H1 (cell line): ENCODE measurements at regions not wholly inside any gene's neighbourhood (a gene's known extent, or its start where the extent isn't known, plus 50 kb on each side); places are given as distances from the start of the nearest gene placed in this dataset.

ENCODE experiments used
- CTCF ChIA-PET: fragments of 300-600 bp; sonication (Branson Sonifier 250); formaldehyde crosslinking; loops from one replicate; lab custom pipeline; 2021; ENCODE audit not compliant: partially characterized antibody; lab: Charles Lee
- POLR2A ChIA-PET: fragments of 300-600 bp; sonication (Branson Sonifier 250); formaldehyde crosslinking; loops from one replicate; lab custom pipeline; 2021; ENCODE audit warnings: inconsistent platforms; ENCODE audit not compliant: partially characterized antibody; lab: Charles Lee
- DNase-seq, 2 experiments: peaks; one replicate each; pipeline versions ENCODE4 v3.0.0 to v3.0.0-alpha.2; 2010 to 2022; ENCODE audit warnings: low spot score in 2 of 2, low read depth in 1 of 2, mixed read lengths in 1 of 2
- FAIRE-seq: peaks from 2 replicates; lab custom pipeline; 2011; peaks lifted over from hg19 to GRCh38; lab: Jason Lieb, UNC
- H2AFZ ChIP-seq: 2 replicates; pipeline ENCODE4 v1.8.1; 2012; ENCODE audit warnings: low read length, inconsistent platforms
- H2AK5ac ChIP-seq: 2 replicates; pipeline ENCODE4 v1.6.1; 2013; ENCODE audit warnings: low read depth, low read length
- H2BK120ac ChIP-seq: replicated peaks from 2 replicates; pipeline ENCODE3; 2013; ENCODE audit warnings: low read depth, low read length, inconsistent platforms
- H2BK12ac ChIP-seq: 2 replicates; pipeline ENCODE4 v1.6.1; 2013; ENCODE audit warnings: low read depth, low read length
- H2BK15ac ChIP-seq: 2 replicates; pipeline ENCODE4 v1.6.1; 2013; ENCODE audit warnings: low read length
- H2BK20ac ChIP-seq: 2 replicates; pipeline ENCODE4 v1.6.1; 2013; ENCODE audit warnings: low read length
- H2BK5ac ChIP-seq: 2 replicates; pipeline ENCODE4 v1.6.1; 2013; ENCODE audit warnings: low read depth, low read length
- H3K14ac ChIP-seq: 2 replicates; pipeline ENCODE4 v1.6.1; 2013; ENCODE audit warnings: inconsistent platforms; ENCODE audit not compliant: insufficient read length
- H3K18ac ChIP-seq: 2 replicates; pipeline ENCODE4 v1.6.1; 2013; ENCODE audit warnings: low read length; ENCODE audit errors: extremely low read depth
- H3K23ac ChIP-seq: 2 replicates; pipeline ENCODE4 v1.6.1; 2013; ENCODE audit warnings: inconsistent platforms; ENCODE audit not compliant: insufficient read length
- H3K23me2 ChIP-seq: 2 replicates; pipeline ENCODE4 v1.6.1; 2013; ENCODE audit warnings: low read depth, low read length
- H3K27ac ChIP-seq: 2 replicates; pipeline ENCODE4 v1.6.1; 2011; ENCODE audit warnings: low read depth, low read length, inconsistent platforms
- H3K27me3 ChIP-seq, 4 experiments: replicated peaks in 1 of 4; 1 replicate in 1 of 4; 2 replicates in 3 of 4; pipeline versions ENCODE4 v1.6.1 to v1.8.1; 2011 to 2013; ENCODE audit warnings: low read length in 3 of 4, mild to moderate bottlenecking in 3 of 4, inconsistent platforms in 2 of 4, mixed read lengths in 2 of 4, moderate library complexity in 1 of 4; ENCODE audit not compliant: control insufficient read depth in 3 of 4, insufficient read depth in 3 of 4; ENCODE audit errors: extremely low read depth in 1 of 4
- H3K36me3 ChIP-seq, 4 experiments: 2 replicates each; pipeline versions ENCODE4 v1.6.1 to v1.8.1; 2011 to 2013; ENCODE audit warnings: mild to moderate bottlenecking in 4 of 4, low read length in 3 of 4, moderate library complexity in 2 of 4, control low read depth in 1 of 4, inconsistent platforms in 1 of 4; ENCODE audit not compliant: insufficient read depth in 4 of 4, control insufficient read depth in 2 of 4
- H3K4ac ChIP-seq: replicated peaks from 2 replicates; pipeline ENCODE3; 2013; ENCODE audit warnings: low read length, low read depth, mixed read lengths, inconsistent platforms; ENCODE audit not compliant: insufficient read length
- H3K4me1 ChIP-seq, 4 experiments: replicated peaks in 1 of 4; 1 replicate in 1 of 4; 2 replicates in 3 of 4; pipeline versions ENCODE4 v1.6.1 to v1.8.1; 2011 to 2013; ENCODE audit warnings: low read length in 3 of 4, inconsistent platforms in 2 of 4, mixed read lengths in 1 of 4; ENCODE audit not compliant: insufficient read depth in 4 of 4, control insufficient read depth in 3 of 4
- H3K4me2 ChIP-seq, 2 experiments: 2 replicates each; pipeline versions ENCODE4 v1.6.1 to v1.8.1; 2011 to 2013; ENCODE audit warnings: low read depth in 2 of 2, low read length in 2 of 2, control low read depth in 1 of 2, inconsistent platforms in 1 of 2, mild to moderate bottlenecking in 1 of 2; ENCODE audit not compliant: insufficient read depth in 1 of 2
- H3K4me3 ChIP-seq, 4 experiments: fragments of 200-600, 300-600 bp in 1 of 4; sonication (generic), shearing (Covaris generic), sonication (Bioruptor Twin) in 1 of 4; 2 replicates each; pipeline versions ENCODE4 v1.5.1 to v1.8.1; 2011 to 2016; ENCODE audit warnings: low read length in 4 of 4, low read depth in 3 of 4, control low read depth in 2 of 4, inconsistent platforms in 2 of 4, mild to moderate bottlenecking in 2 of 4, mixed read lengths in 1 of 4, moderate library complexity in 1 of 4; ENCODE audit not compliant: insufficient read depth in 2 of 4; ENCODE audit errors: extremely low read depth in 1 of 4
- H3K56ac ChIP-seq: replicated peaks from 2 replicates; pipeline ENCODE3; 2013; ENCODE audit warnings: low read depth, mild to moderate bottlenecking, mixed read lengths, low read length, inconsistent platforms; ENCODE audit not compliant: insufficient read length
- H3K79me1 ChIP-seq: 2 replicates; pipeline ENCODE4 v1.6.1; 2013; ENCODE audit warnings: low read depth, low read length, control low read depth
- H3K79me2 ChIP-seq, 2 experiments: 2 replicates each; pipeline versions ENCODE4 v1.6.1 to v1.8.1; 2012 to 2013; ENCODE audit warnings: low read length in 2 of 2, mild to moderate bottlenecking in 2 of 2, inconsistent platforms in 1 of 2; ENCODE audit not compliant: insufficient read depth in 2 of 2, control insufficient read depth in 1 of 2
- H3K9ac ChIP-seq, 4 experiments: replicated peaks in 1 of 4; 1 replicate in 1 of 4; 2 replicates in 3 of 4; pipeline versions ENCODE4 v1.6.1 to v1.8.1; 2011 to 2013; ENCODE audit warnings: low read depth in 3 of 4, low read length in 3 of 4, control low read depth in 2 of 4, mild to moderate bottlenecking in 2 of 4, moderate library complexity in 2 of 4, inconsistent platforms in 1 of 4; ENCODE audit errors: extremely low read depth in 1 of 4
- H3K9me3 ChIP-seq, 2 experiments: 2 replicates each; pipeline versions ENCODE4 v1.6.1 to v1.8.1; 2012 to 2013; ENCODE audit warnings: mild to moderate bottlenecking in 2 of 2, moderate library complexity in 2 of 2, control low read depth in 1 of 2, inconsistent platforms in 1 of 2, low read depth in 1 of 2, low read length in 1 of 2, mixed read lengths in 1 of 2; ENCODE audit not compliant: insufficient read depth in 2 of 2
- H4K20me1 ChIP-seq, 2 experiments: replicated peaks in 1 of 2; 2 replicates each; pipeline versions ENCODE3 to v1.8.1; 2011 to 2013; ENCODE audit warnings: inconsistent platforms in 2 of 2, low read length in 2 of 2, mild to moderate bottlenecking in 1 of 2; ENCODE audit not compliant: insufficient read depth in 2 of 2, control insufficient read depth in 1 of 2
- H4K5ac ChIP-seq: 2 replicates; pipeline ENCODE4 v1.6.1; 2013; ENCODE audit warnings: low read length, low read depth, mixed read lengths, inconsistent platforms; ENCODE audit not compliant: insufficient read length
- H4K8ac ChIP-seq: 2 replicates; pipeline ENCODE4 v1.8.0; 2013; ENCODE audit warnings: mild to moderate bottlenecking, moderate library complexity, low read length, inconsistent platforms; ENCODE audit not compliant: insufficient read depth; ENCODE audit errors: extremely low read depth
- H4K91ac ChIP-seq: replicated peaks from 2 replicates; pipeline ENCODE3; 2013; ENCODE audit warnings: low read length, mixed read lengths, inconsistent platforms; ENCODE audit not compliant: insufficient read length
- BRCA1 ChIP-seq: IDR thresholded peaks from 2 replicates; pipeline ENCODE4 v1.6.1; 2012; ENCODE audit warnings: low read depth, low read length, improper control_type of control experiment
- CEBPB ChIP-seq: IDR thresholded peaks from 2 replicates; pipeline ENCODE4 v1.6.1; 2012; ENCODE audit warnings: low read depth, low read length
- CREB1 ChIP-seq: IDR thresholded peaks from 2 replicates; pipeline ENCODE4 v1.6.1; 2012; ENCODE audit warnings: inconsistent platforms
- HDAC6 ChIP-seq: IDR thresholded peaks from one replicate; pipeline ENCODE4 v1.7.1; 2012; ENCODE audit warnings: low read depth, mild to moderate bottlenecking, inconsistent platforms, low read length, moderate library complexity
- KDM1A ChIP-seq: fragments of 200-600, 300-600 bp; sonication (generic); IDR thresholded peaks from 2 replicates; pipeline ENCODE4 v1.7.1; 2016; ENCODE audit warnings: mild to moderate bottlenecking, low read length, borderline replicate concordance
- NANOG ChIP-seq: IDR thresholded peaks from 2 replicates; pipeline ENCODE4 v1.6.1; 2011; ENCODE audit warnings: low read length, low read depth, mild to moderate bottlenecking, inconsistent platforms; ENCODE audit not compliant: insufficient read depth, poor library complexity, severe bottlenecking
- POLR2A ChIP-seq, 2 experiments: IDR thresholded peaks; 1 replicate in 1 of 2; 2 replicates in 1 of 2; pipeline ENCODE4 v1.6.1; 2011; ENCODE audit warnings: low read depth in 2 of 2, low read length in 2 of 2, mild to moderate bottlenecking in 2 of 2; ENCODE audit errors: control extremely low read depth in 1 of 2
- RBBP5 ChIP-seq: IDR thresholded peaks from 2 replicates; pipeline ENCODE4 v1.7.1; 2012; ENCODE audit warnings: low read depth, mild to moderate bottlenecking, inconsistent platforms, low read length, moderate library complexity, borderline replicate concordance
- SAP30 ChIP-seq: fragments of 300-600 bp; sonication (generic); IDR thresholded peaks from 2 replicates; pipeline ENCODE4 v1.7.1; 2012; ENCODE audit warnings: low read length, moderate library complexity, mild to moderate bottlenecking, inconsistent platforms; ENCODE audit not compliant: insufficient read depth, insufficient replicate concordance
- SP1 ChIP-seq: IDR thresholded peaks from 2 replicates; pipeline ENCODE4 v1.6.1; 2011; ENCODE audit warnings: low read depth, low read length
- SP4 ChIP-seq: IDR thresholded peaks from 2 replicates; pipeline ENCODE4 v1.6.1; 2012; ENCODE audit warnings: low read length, inconsistent platforms
- TAF1 ChIP-seq: IDR thresholded peaks from 2 replicates; pipeline ENCODE4 v1.6.1; 2011; ENCODE audit warnings: mild to moderate bottlenecking, low read depth, low read length
- WGBS, 2 experiments: shearing (Covaris generic) in 1 of 2; methylation state at CpG; one replicate each; pipeline versions ENCODE4 v1.1.6 to v1.1.7; 2013 to 2015; ENCODE audit warnings: low lambda C conversion rate in 2 of 2, mixed read lengths in 2 of 2, inconsistent platforms in 1 of 2, low coverage in 1 of 2, missing lambda C conversion rate in 1 of 2; ENCODE audit not compliant: insufficient replicate concordance in 2 of 2, insufficient coverage in 1 of 2, insufficient read length in 1 of 2; ENCODE audit errors: extremely low coverage in 1 of 2, missing lambda C conversion rate in 1 of 2; 5-methylcytosine and 5-hydroxymethylcytosine counted together
- TF ChIP-seq, protein P1 (sequence below), 3 experiments: IDR thresholded peaks; 1 replicate in 2 of 3; 2 replicates in 1 of 3; pipeline versions ENCODE4 v1.5.1 to v1.6.1; 2011; ENCODE audit warnings: low read length in 3 of 3, mild to moderate bottlenecking in 3 of 3, inconsistent platforms in 2 of 3, low read depth in 1 of 3, moderate library complexity in 1 of 3; ENCODE audit not compliant: insufficient read depth in 1 of 3; ENCODE audit errors: control extremely low read depth in 1 of 3

DNA sequence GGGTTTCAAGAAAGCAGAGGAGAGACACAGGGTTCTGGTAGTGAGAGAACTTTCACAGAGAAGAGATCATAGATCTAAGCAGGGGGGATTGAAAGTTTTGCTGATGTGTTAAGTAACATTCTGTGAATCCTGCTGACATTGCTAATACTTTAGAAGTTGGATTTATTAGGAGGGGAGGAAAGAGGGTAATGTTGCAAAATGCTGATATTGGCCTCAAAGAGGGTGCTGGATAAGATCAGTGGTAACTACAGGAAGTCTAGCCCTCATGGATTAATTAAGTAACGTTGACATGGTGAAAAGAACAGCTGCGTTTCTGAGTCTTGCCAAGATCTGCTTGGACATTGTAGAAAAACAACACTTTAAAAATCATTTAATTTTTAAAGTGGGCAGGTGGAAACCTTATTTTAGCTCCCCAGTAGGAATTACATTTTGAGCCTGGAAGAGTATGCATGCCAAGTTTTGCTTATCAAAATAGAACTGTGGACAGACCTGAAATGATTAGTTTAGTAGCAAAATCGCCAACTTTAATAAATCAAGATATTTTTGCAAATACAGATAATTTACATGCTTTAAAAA, 606.0 kb upstream of the HTR1E start:
- H2BK15ac ChIP-seq = no peak overlapping the region
- H3K4me3 ChIP-seq = no peak overlapping the region
- no peak overlapping the region for H3K18ac ChIP-seq
- H2AK5ac ChIP-seq = no peak overlapping the region
- no peak overlapping the region for H3K14ac ChIP-seq
- no peak overlapping the region for H4K91ac ChIP-seq
- H2BK20ac ChIP-seq = no peak overlapping the region
- 56% methylated on average over 3 of the region's 3 CpGs; no CpG with 5 or more reads in 1 of the 2 experiments for WGBS, 2 experiments
- no peaks in the 10 kb centered on the region for H4K20me1 ChIP-seq
- DNase-seq (no peak), FAIRE-seq (no peak)
- no peak overlapping the region for H2BK12ac ChIP-seq
- no peaks in the 10 kb centered on the region for H3K23me2 ChIP-seq
- no peaks in the 10 kb centered on the region for H3K27me3 ChIP-seq
- no peak overlapping the region for H4K5ac ChIP-seq
- no peaks in the 10 kb centered on the region for H3K79me1 ChIP-seq
- no peaks in the 10 kb centered on the region for H3K9me3 ChIP-seq
- POLR2A ChIA-PET = no interaction called here
- H4K8ac ChIP-seq = no peak overlapping the region
- H3K56ac ChIP-seq = no peak overlapping the region
- H3K79me2 ChIP-seq = no peaks in the 10 kb centered on the region
- H3K4me1 ChIP-seq = no peaks in the 10 kb centered on the region
- H2BK5ac ChIP-seq = no peak overlapping the region
- no peak overlapping the region for H2AFZ ChIP-seq
- no peak overlapping the region for H2BK120ac ChIP-seq
- no peaks in the 10 kb centered on the region for H3K36me3 ChIP-seq
- no peak overlapping the region for H3K4ac ChIP-seq
- CTCF ChIA-PET = no interaction called here
- no peak overlapping the region for H3K4me2 ChIP-seq
- no peak overlapping the region for H3K23ac ChIP-seq
- H3K9ac ChIP-seq = no peak overlapping the region
- H3K27ac ChIP-seq = no peak overlapping the region
- TF ChIP-seq BRCA1 (no peak), HDAC6 (no peak), SP1 (no peak), NANOG (no peak), SAP30 (no peak), SP4 (no peak), RBBP5 (no peak), KDM1A (no peak), CREB1 (no peak), CEBPB (no peak), POLR2A (IDR thresholded peaks at IDR 0.05; ENCODE audit: control extremely low read depth in 1 of 2, low read depth in 2 of 2, low read length in 2 of 2) (no peak), TAF1 (no peak)
- TF ChIP-seq, protein P1, sequence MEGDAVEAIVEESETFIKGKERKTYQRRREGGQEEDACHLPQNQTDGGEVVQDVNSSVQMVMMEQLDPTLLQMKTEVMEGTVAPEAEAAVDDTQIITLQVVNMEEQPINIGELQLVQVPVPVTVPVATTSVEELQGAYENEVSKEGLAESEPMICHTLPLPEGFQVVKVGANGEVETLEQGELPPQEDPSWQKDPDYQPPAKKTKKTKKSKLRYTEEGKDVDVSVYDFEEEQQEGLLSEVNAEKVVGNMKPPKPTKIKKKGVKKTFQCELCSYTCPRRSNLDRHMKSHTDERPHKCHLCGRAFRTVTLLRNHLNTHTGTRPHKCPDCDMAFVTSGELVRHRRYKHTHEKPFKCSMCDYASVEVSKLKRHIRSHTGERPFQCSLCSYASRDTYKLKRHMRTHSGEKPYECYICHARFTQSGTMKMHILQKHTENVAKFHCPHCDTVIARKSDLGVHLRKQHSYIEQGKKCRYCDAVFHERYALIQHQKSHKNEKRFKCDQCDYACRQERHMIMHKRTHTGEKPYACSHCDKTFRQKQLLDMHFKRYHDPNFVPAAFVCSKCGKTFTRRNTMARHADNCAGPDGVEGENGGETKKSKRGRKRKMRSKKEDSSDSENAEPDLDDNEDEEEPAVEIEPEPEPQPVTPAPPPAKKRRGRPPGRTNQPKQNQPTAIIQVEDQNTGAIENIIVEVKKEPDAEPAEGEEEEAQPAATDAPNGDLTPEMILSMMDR (IDR thresholded peaks at IDR 0.05; ENCODE audit: control extremely low read depth in 1 of 3, insufficient read depth in 1 of 3, low read depth in 1 of 3, low read length in 3 of 3) = no peak
